Heart left ventricle (tissue), 16 donors: ENCODE measurements at regions not wholly inside any gene's neighbourhood (a gene's known extent, or its start where the extent isn't known, plus 50 kb on each side); places are given as distances from the start of the nearest gene placed in this dataset.
"Not testable (repeated sequence)": the region's sequence is repeated elsewhere in the genome, so short reads cannot be mapped to it uniquely, and the experiment has no call there.

Source experiments
- ATAC-seq, 4 donors: fragments of 200-7000 bp; cut with Tn5 transposase; one replicate each; pipeline ENCODE4 v1.9.1; 2020 to 2022; ENCODE audit warnings: moderate library complexity in 4 of 4, mild to moderate bottlenecking in 3 of 4, moderate number of reproducible peaks in 1 of 4
- DNase-seq, 5 donors: peaks; one replicate each; pipeline ENCODE4 v3.0.0-alpha.2; 2020
- H3K27ac ChIP-seq, 12 donors: fragments of 200-600 bp; sonication (generic) in 4 of 12; one replicate each; pipeline versions ENCODE4 v1.5.0 to v1.8.0; 2016 to 2022; ENCODE audit warnings: mild to moderate bottlenecking in 2 of 12
- H3K27me3 ChIP-seq, 9 donors: fragments of 200-600 bp; sonication (generic) in 2 of 9; one replicate each; pipeline versions ENCODE4 v1.5.1 to v1.8.0; 2016 to 2022; ENCODE audit warnings: mild to moderate bottlenecking in 3 of 9
- H3K36me3 ChIP-seq, 9 donors: fragments of 200-600 bp; sonication (generic) in 2 of 9; one replicate each; pipeline versions ENCODE4 v1.5.0 to v1.8.0; 2018 to 2022; ENCODE audit warnings: mild to moderate bottlenecking in 2 of 9
- H3K4me1 ChIP-seq, 12 donors: fragments of 200-600 bp; sonication (generic) in 4 of 12; one replicate each; pipeline versions ENCODE4 v1.5.0 to v1.8.0; 2016 to 2022; ENCODE audit warnings: mild to moderate bottlenecking in 3 of 12
- H3K4me3 ChIP-seq, 12 donors: fragments of 200-600 bp; sonication (generic) in 4 of 12; one replicate each; pipeline versions ENCODE4 v1.5.0 to v1.8.0; 2017 to 2022; ENCODE audit warnings: mild to moderate bottlenecking in 9 of 12, moderate library complexity in 4 of 12
- H3K9me3 ChIP-seq, 12 donors: fragments of 200-600 bp; sonication (generic) in 4 of 12; one replicate each; pipeline versions ENCODE4 v1.5.0 to v1.8.0; 2016 to 2022; ENCODE audit warnings: mild to moderate bottlenecking in 1 of 12
- POLR2A ChIP-seq, 2 donors: fragments of 450-650 bp; IDR thresholded peaks; one replicate each; pipeline ENCODE4 v1.6.1; 2017; ENCODE audit warnings: antibody characterized with exemption in 2 of 2, mild to moderate bottlenecking in 2 of 2, moderate library complexity in 2 of 2
- WGBS, 4 donors: extraction: QIAGEN DNeasy Blood & Tissue Kit in 2 of 4; methylation state at CpG; one replicate each; pipeline versions ENCODE4 v1.1.5 to v1.1.7; 2013 to 2018; 5-methylcytosine and 5-hydroxymethylcytosine counted together
- intact Hi-C, 10 donors: fragments of 100-400 bp; cut with DNase I; formaldehyde crosslinking; loops; one replicate each; pipeline versions ENCODE4 v1.11.1 to v1.14.2; 2022
- TF ChIP-seq, protein P1 (sequence below), 12 donors: fragments of 200-600 bp; sonication (generic) in 4 of 12; IDR thresholded peaks; one replicate each; pipeline versions ENCODE4 v1.5.0 to v1.8.0; 2018 to 2022; ENCODE audit warnings: antibody characterized with exemption in 12 of 12, mild to moderate bottlenecking in 5 of 12
- donor health status: ischemic (EF 13 %, LVEDD 7.1; RV severe dilation, severe dysfunction).
- donor health status: healthy with polysubstance abuse.
- donor health status: DM: no; HTN: yes; CAD: no.
- donor health status: DM: no; HTN: no; CAD: no.
- donor health status: ischemic (EF 25% LVEDD 6.9; RV normal size, moderate dysfunction).
- donor health status: ischemic (EF 25% LVEDD 5.7; RV mildly dilated, moderate dysfunction).
- donor health status: healthy.
- donor health status: DM: yes; HTN: yes; CAD: no.
- donor health status: ischemic (EF 35%, LVEDD 5.7; RV mildly dilated, moderate dysfunction).
- donor health status: nonischemic (EF 11% LVEDD 7.7; RV severe dilation, severe dysfunction).
- donor health status: DM: yes; HTN: yes; CAD: no.
- donor health status: PGD.
- donor health status: ischemic (EF 29% LVEDD 5.4; RV normal size, mild dysfunction).
- donor health status: nonischemic (EF 23%, LVEDD 6.1; RV moderate dilation, normal function).

DNA sequence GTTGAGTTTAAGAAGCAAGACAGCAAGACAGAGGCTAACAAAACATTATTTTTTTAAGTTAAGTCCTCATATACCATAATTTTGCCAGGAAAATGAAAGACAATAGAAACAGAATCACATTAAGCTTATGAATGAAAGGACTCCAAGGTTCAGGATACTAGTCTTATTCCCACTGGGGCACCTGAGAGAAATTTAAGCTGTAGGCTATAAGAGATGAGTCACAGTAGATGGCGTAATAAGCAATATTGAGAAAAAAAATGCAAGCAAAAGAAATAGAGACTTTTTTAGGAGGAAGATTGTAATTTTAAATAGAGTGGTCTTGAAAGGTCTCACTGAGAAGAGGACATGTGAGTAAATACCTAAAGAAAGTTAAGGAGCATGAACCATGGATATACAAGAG, 57.1 kb upstream of the KIF2B start:
- no peaks in the 10 kb centered on the region for H3K27me3 ChIP-seq
- TF ChIP-seq, protein P1, sequence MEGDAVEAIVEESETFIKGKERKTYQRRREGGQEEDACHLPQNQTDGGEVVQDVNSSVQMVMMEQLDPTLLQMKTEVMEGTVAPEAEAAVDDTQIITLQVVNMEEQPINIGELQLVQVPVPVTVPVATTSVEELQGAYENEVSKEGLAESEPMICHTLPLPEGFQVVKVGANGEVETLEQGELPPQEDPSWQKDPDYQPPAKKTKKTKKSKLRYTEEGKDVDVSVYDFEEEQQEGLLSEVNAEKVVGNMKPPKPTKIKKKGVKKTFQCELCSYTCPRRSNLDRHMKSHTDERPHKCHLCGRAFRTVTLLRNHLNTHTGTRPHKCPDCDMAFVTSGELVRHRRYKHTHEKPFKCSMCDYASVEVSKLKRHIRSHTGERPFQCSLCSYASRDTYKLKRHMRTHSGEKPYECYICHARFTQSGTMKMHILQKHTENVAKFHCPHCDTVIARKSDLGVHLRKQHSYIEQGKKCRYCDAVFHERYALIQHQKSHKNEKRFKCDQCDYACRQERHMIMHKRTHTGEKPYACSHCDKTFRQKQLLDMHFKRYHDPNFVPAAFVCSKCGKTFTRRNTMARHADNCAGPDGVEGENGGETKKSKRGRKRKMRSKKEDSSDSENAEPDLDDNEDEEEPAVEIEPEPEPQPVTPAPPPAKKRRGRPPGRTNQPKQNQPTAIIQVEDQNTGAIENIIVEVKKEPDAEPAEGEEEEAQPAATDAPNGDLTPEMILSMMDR (IDR thresholded peaks at IDR 0.05): no peak
- no peak for TF ChIP-seq POLR2A (IDR thresholded peaks at IDR 0.05)
- intact Hi-C loops: no loop called here
- WGBS, 4 donors: 79 to 91% (median 84%) methylated on average over 1 of the region's 1 CpG
- H3K4me1 ChIP-seq: no peaks in the 10 kb centered on the region
- H3K4me3 ChIP-seq: no peak overlapping the region
- no peak overlapping the region for H3K27ac ChIP-seq
- no peaks in the 10 kb centered on the region for H3K36me3 ChIP-seq
- H3K9me3 ChIP-seq: peaks cover 0 to 2% (median 0%) of the 10 kb centered on the region in 12 donors
- ATAC-seq (no peak), DNase-seq (no peak)

DNA sequence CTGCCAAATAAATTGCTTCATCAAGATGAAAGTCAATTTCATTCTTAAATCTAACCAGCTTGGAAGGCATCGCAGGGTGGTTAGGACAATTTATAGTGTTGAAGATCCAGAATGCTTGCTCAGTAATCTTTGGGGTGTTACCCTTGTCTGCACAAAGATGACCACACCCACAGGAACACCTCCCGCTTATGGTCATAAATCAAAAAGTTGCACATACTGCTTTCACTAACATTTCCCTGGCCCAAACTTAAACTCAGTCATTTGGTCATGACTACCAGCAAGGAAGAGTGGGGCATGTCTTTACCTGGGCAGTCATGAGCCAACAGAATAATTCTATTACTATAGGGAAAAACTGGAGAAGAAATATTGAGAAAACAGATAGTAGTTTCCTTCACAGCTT, 57.6 kb upstream of the KIF2B start:
- H3K4me3 ChIP-seq: no peak overlapping the region
- DNase-seq: no peak
- 91 to 100% (median 93%) methylated on average over 2 of the region's 2 CpGs for WGBS, 4 donors
- H3K27ac ChIP-seq: no peak overlapping the region
- no peaks in the 10 kb centered on the region for H3K4me1 ChIP-seq
- TF ChIP-seq, protein P1 (IDR thresholded peaks at IDR 0.05): no peak
- TF ChIP-seq POLR2A (IDR thresholded peaks at IDR 0.05): no peak
- H3K27me3 ChIP-seq: no peaks in the 10 kb centered on the region
- peaks cover 0 to 2% (median 0%) of the 10 kb centered on the region in 12 donors for H3K9me3 ChIP-seq
- intact Hi-C loops: no loop called here
- ATAC-seq: no peak
- H3K36me3 ChIP-seq: no peaks in the 10 kb centered on the region

DNA sequence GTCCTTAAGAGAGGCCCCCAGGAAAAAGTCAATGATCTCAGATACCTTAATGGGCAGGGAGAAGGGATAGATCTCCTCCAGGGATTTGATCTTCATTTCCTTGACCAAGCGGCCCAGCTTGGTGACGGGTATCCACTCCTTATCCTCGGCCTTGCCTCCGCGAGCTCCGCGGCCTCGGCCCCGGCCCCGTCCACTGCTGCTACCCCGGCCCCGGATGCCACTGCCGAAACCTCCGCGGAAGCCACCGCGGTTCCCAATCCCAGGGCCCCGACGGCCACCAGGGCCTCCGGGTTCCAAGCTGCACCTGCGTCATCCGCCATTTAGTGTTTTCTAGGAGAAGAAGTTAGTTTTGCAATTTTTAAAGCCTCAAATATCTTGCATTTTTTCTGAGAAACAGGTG, 65.2 kb upstream of the KIF2B start:
- intact Hi-C loops: no loop called here
- Histone ChIP-seq H3K4me1 (no peaks in the 10 kb centered on the region), H3K27me3 (no peaks in the 10 kb centered on the region), H3K27ac (no peak overlapping the region), H3K36me3 (no peaks in the 10 kb centered on the region), H3K9me3 (peaks cover 0 to 2% (median 0%) of the 10 kb centered on the region in 12 donors), H3K4me3 (no peak overlapping the region)
- no peak for TF ChIP-seq POLR2A (IDR thresholded peaks at IDR 0.05)
- TF ChIP-seq, protein P1 (IDR thresholded peaks at IDR 0.05): no peak
- DNase-seq (no peak), ATAC-seq (no peak)
- 95 to 97% (median 96%) methylated on average over 22 of the region's 22 CpGs for WGBS, 4 donors

DNA sequence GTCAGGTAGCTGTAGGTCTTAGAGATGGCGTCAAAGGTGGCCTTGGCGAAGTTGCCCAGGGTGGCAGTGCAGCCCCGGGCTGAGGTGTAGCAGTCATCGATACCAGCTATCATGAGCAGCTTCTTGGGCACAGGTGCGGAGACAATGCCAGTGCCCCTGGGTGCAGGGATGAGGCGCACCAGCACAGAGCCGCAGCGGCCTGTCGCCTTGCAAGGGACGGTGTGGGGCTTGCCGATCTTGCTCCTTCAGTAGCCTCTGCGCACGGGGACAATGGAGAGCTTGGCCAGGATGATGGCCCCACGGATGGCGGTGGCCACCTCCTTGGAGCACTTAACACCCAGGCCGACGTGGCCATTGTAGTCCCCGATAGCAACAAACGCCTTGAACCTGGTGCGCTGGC, 65.6 kb upstream of the KIF2B start:
- H3K4me3 ChIP-seq, H3K27ac ChIP-seq, H3K36me3 ChIP-seq, H3K27me3 ChIP-seq, H3K9me3 ChIP-seq, H3K4me1 ChIP-seq, DNase-seq, intact Hi-C loops, ATAC-seq: not testable (repeated sequence)
- WGBS, 4 donors: 94 to 96% (median 95%) methylated on average over 8 to 20 of the region's 20 CpGs

DNA sequence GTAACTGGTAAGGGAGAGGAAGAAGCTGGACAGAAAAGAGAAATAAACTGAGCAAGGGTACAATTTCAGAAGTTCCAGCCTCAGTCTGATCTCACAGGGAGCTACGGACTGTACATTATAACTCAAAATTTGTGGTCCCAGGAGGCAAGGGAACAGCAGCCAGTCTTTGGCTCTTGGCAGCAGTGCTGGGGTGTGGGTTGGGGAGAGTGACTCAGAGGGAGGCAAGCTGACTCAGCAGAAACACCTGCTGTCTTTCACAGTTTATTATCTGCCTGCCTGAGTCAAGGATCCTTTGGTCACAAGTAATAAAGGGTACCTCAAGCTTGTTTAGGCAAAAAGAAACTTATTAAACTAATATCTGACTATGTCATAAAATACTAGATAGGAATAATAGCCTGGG, 73.5 kb upstream of the KIF2B start:
- DNase-seq: no peak
- H3K36me3 ChIP-seq: no peaks in the 10 kb centered on the region

DNA sequence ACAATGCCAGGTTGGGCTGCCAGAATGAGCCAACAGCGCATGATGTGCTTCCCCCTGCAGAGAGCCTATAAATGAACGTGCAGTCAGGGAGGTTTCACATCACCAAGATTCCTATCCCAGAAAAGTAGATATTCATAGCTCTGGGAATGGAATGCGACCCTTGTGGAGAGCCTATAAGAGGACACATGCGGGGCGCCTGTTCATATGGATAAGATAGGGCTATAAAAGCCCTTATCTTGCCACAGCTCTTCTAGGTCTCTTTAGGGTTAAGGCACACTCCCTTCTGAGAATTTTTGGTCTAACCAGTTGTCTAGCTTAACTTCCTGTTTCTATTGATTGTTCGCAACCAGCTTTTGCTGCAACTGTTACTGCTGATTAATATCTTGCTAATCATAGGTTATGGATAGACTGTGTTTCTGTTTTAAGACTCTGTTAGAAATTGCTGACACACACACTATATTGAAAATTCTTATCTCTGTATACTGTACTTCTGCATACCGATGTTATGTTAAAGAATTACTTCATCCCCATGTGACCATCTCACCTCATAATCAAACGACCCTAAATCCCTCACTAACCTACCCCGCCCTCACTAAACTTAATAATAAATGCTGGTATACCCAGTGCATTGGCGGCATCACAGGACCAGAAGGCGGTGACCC, 74.4 kb upstream of the KIF2B start:
- DNase-seq, H3K27me3 ChIP-seq, H3K36me3 ChIP-seq, H3K4me1 ChIP-seq, H3K9me3 ChIP-seq, intact Hi-C loops, H3K4me3 ChIP-seq, H3K27ac ChIP-seq, ATAC-seq: not testable (repeated sequence)
- WGBS, 4 donors: 23 to 25% (median 24%) methylated on average over 11 of the region's 11 CpGs

More for the DNA sequence above, 73.5 kb upstream of the KIF2B start:
- 44 to 58% (median 47%) methylated on average over 1 of the region's 1 CpG for WGBS, 4 donors
- peaks cover 0 to 6% (median 0%) of the 10 kb centered on the region in 12 donors for H3K9me3 ChIP-seq
- intact Hi-C loops: no loop called here
- no peak overlapping the region for H3K27ac ChIP-seq
- no peaks in the 10 kb centered on the region for H3K27me3 ChIP-seq
- no peak overlapping the region for H3K4me3 ChIP-seq
- H3K4me1 ChIP-seq: no peaks in the 10 kb centered on the region
- no peak for ATAC-seq
- TF ChIP-seq, protein P1 (IDR thresholded peaks at IDR 0.05): no peak
- TF ChIP-seq POLR2A (IDR thresholded peaks at IDR 0.05): no peak
